Trophoblast cell (in vitro differentiated cells and primary cell): ENCODE measurements at regions not wholly inside any gene's neighbourhood (a gene's known extent, or its start where the extent isn't known, plus 50 kb on each side); places are given as distances from the start of the nearest gene placed in this dataset.
"Not testable (repeated sequence)": the region's sequence is repeated elsewhere in the genome, so short reads cannot be mapped to it uniquely, and the experiment has no call there.

ENCODE experiments used
- DNase-seq, 2 donors: peaks; one replicate each; pipeline ENCODE4 v3.0.0-alpha.2; 2016
- H2AFZ ChIP-seq: 2 replicates; pipeline ENCODE4 v1.6.1; 2013; ENCODE audit warnings: low read length, moderate library complexity, mild to moderate bottlenecking; ENCODE audit not compliant: insufficient read depth, poor library complexity
- H2AK5ac ChIP-seq: 2 replicates; pipeline ENCODE4 v1.6.1; 2013; ENCODE audit warnings: mild to moderate bottlenecking, low read length
- H2BK120ac ChIP-seq: 2 replicates; pipeline ENCODE4 v1.6.1; 2013; ENCODE audit warnings: low read length, mild to moderate bottlenecking, moderate library complexity; ENCODE audit not compliant: insufficient read depth, poor library complexity
- H2BK12ac ChIP-seq: 2 replicates; pipeline ENCODE4 v1.6.1; 2013; ENCODE audit warnings: mild to moderate bottlenecking, low read length, moderate library complexity
- H2BK5ac ChIP-seq: 2 replicates; pipeline ENCODE4 v1.6.1; 2013; ENCODE audit warnings: low read length, low read depth, moderate library complexity, mild to moderate bottlenecking; ENCODE audit not compliant: poor library complexity
- H3K14ac ChIP-seq: 2 replicates; pipeline ENCODE4 v1.6.1; 2013; ENCODE audit warnings: mild to moderate bottlenecking, low read length
- H3K18ac ChIP-seq: 2 replicates; pipeline ENCODE4 v1.6.1; 2013; ENCODE audit warnings: mild to moderate bottlenecking, low read length
- H3K23ac ChIP-seq: 2 replicates; pipeline ENCODE4 v1.6.1; 2013; ENCODE audit warnings: low read length
- H3K27ac ChIP-seq: 2 replicates; pipeline ENCODE4 v1.5.1; 2013; ENCODE audit warnings: low read depth, mild to moderate bottlenecking, inconsistent platforms, low read length, moderate library complexity
- H3K27me3 ChIP-seq: 2 replicates; pipeline ENCODE4 v1.6.1; 2013; ENCODE audit warnings: inconsistent platforms, mild to moderate bottlenecking, low read length, moderate library complexity; ENCODE audit not compliant: insufficient read depth
- H3K36me3 ChIP-seq, 2 experiments: 1 replicate in 1 of 2; 2 replicates in 1 of 2; pipeline ENCODE4 v1.6.1; 2013; ENCODE audit warnings: low read length in 2 of 2, mild to moderate bottlenecking in 2 of 2, moderate library complexity in 1 of 2; ENCODE audit not compliant: insufficient read depth in 2 of 2, control insufficient read depth in 1 of 2
- H3K4ac ChIP-seq: 2 replicates; pipeline ENCODE4 v1.6.1; 2013; ENCODE audit warnings: low read depth, mild to moderate bottlenecking, low read length, moderate library complexity
- H3K4me1 ChIP-seq, 2 experiments: 1 replicate in 1 of 2; 2 replicates in 1 of 2; pipeline ENCODE4 v1.6.1; 2013; ENCODE audit warnings: low read length in 2 of 2, mild to moderate bottlenecking in 2 of 2, moderate library complexity in 1 of 2; ENCODE audit not compliant: insufficient read depth in 2 of 2, control insufficient read depth in 1 of 2
- H3K4me2 ChIP-seq: 2 replicates; pipeline ENCODE4 v1.6.1; 2013; ENCODE audit warnings: inconsistent platforms, mild to moderate bottlenecking, low read length, moderate library complexity
- H3K4me3 ChIP-seq: 2 replicates; pipeline ENCODE4 v1.5.1; 2013; ENCODE audit warnings: mild to moderate bottlenecking, low read depth, low read length, inconsistent platforms
- H3K79me1 ChIP-seq: one replicate; pipeline ENCODE4 v1.6.1; 2013; ENCODE audit warnings: low read length
- H3K79me2 ChIP-seq: 2 replicates; pipeline ENCODE4 v1.6.1; 2013; ENCODE audit warnings: low read length, mild to moderate bottlenecking; ENCODE audit not compliant: control insufficient read depth, insufficient read depth, poor library complexity
- H3K9ac ChIP-seq: 2 replicates; pipeline ENCODE4 v1.6.1; 2013; ENCODE audit warnings: mild to moderate bottlenecking, low read length
- H3K9me3 ChIP-seq: 2 replicates; pipeline ENCODE4 v1.6.1; 2013; ENCODE audit warnings: low read depth, mild to moderate bottlenecking, control low read depth, inconsistent platforms, low read length; ENCODE audit not compliant: insufficient read depth
- H4K12ac ChIP-seq: 2 replicates; pipeline ENCODE4 v1.6.1; 2013; ENCODE audit warnings: low read depth, mild to moderate bottlenecking, low read length, moderate library complexity
- H4K8ac ChIP-seq: 2 replicates; pipeline ENCODE4 v1.6.1; 2013; ENCODE audit warnings: low read depth, mild to moderate bottlenecking, low read length, moderate library complexity
- H4K91ac ChIP-seq: one replicate; pipeline ENCODE4 v1.6.1; 2013; ENCODE audit warnings: low read depth, mild to moderate bottlenecking, low read length, moderate library complexity
- WGBS: extraction: QIAGEN DNeasy Blood & Tissue Kit; methylation state at CpG from one replicate; pipeline ENCODE4 v1.1.7; 2013; ENCODE audit warnings: missing lambda C conversion rate; ENCODE audit not compliant: insufficient read length, insufficient coverage; ENCODE audit errors: extremely low coverage; 5-methylcytosine and 5-hydroxymethylcytosine counted together

- H4K8ac ChIP-seq, H2AK5ac ChIP-seq, H3K18ac ChIP-seq, H3K79me2 ChIP-seq, H3K27me3 ChIP-seq, H3K36me3 ChIP-seq, H3K4me3 ChIP-seq, H3K79me1 ChIP-seq, H4K91ac ChIP-seq, H2BK12ac ChIP-seq, H4K12ac ChIP-seq, H2BK5ac ChIP-seq, H3K27ac ChIP-seq, H3K4me2 ChIP-seq, H3K9me3 ChIP-seq, H2BK120ac ChIP-seq, H3K23ac ChIP-seq, DNase-seq, H3K9ac ChIP-seq, H2AFZ ChIP-seq, H3K4me1 ChIP-seq, H3K14ac ChIP-seq, H3K4ac ChIP-seq: not testable (repeated sequence)
- no CpG with 5 or more reads among the region's 9 CpGs for WGBS
Measured at GRCh38 chr15:20680257-20680815, 138.7 kb upstream of the GOLGA6L6 start.

DNA sequence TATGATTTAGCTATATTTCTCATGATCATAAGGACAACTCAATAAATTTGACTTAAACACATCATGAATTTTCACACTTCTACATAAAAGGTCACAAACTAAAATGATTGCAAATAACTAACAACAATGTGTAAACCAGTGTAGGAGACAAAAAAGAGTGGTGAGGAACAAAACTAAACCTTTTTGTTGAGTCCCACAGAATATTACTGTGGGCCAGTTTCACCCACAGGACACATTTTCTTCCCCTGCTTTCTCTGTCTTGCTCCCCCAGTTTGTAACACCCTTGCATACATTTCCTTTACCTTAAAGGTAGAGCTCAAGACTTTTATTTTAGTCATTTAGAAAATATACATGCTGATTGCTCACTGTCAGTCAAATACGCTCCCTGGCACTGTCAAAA, 130.9 kb upstream of the GOLGA6L6 start:
- Histone ChIP-seq H3K27me3 (no peaks in the 10 kb centered on the region), H3K9ac (no peak overlapping the region), H3K36me3 (no peaks in the 10 kb centered on the region), H3K79me1 (no peaks in the 10 kb centered on the region), H3K4me3 (no peak overlapping the region), H3K18ac (no peak overlapping the region), H3K14ac (no peak overlapping the region), H2BK5ac (no peak overlapping the region), H3K4me2 (no peak overlapping the region), H3K23ac (no peak overlapping the region), H3K4me1 (no peaks in the 10 kb centered on the region), H2BK12ac (no peak overlapping the region), H2AK5ac (no peak overlapping the region), H3K9me3 (no peaks in the 10 kb centered on the region), H2AFZ (no peak overlapping the region), H2BK120ac (no peak overlapping the region), H3K79me2 (no peaks in the 10 kb centered on the region), H4K8ac (no peak overlapping the region), H4K12ac (no peak overlapping the region), H3K27ac (no peak overlapping the region), H4K91ac (no peak overlapping the region), H3K4ac (no peak overlapping the region)
- no peak for DNase-seq
- WGBS = no CpG with 5 or more reads among the region's 1 CpG

- H2BK5ac ChIP-seq = no peak overlapping the region
- H3K79me2 ChIP-seq = no peaks in the 10 kb centered on the region
- no peak overlapping the region for H2AFZ ChIP-seq
- no peaks in the 10 kb centered on the region for H3K9me3 ChIP-seq
- no peak overlapping the region for H4K91ac ChIP-seq
- H4K8ac ChIP-seq = no peak overlapping the region
- H3K4ac ChIP-seq = no peak overlapping the region
- no peak overlapping the region for H2AK5ac ChIP-seq
- H3K4me2 ChIP-seq = no peak overlapping the region
- H2BK12ac ChIP-seq = no peak overlapping the region
- H3K4me3 ChIP-seq = no peak overlapping the region
- no peaks in the 10 kb centered on the region for H3K36me3 ChIP-seq
- no peaks in the 10 kb centered on the region for H3K79me1 ChIP-seq
- H3K27me3 ChIP-seq = no peaks in the 10 kb centered on the region
- no CpG with 5 or more reads among the region's 2 CpGs for WGBS
- no peak for DNase-seq
- no peak overlapping the region for H3K23ac ChIP-seq
- no peak overlapping the region for H3K9ac ChIP-seq
- no peak overlapping the region for H4K12ac ChIP-seq
- no peak overlapping the region for H2BK120ac ChIP-seq
- H3K4me1 ChIP-seq = no peaks in the 10 kb centered on the region
- H3K14ac ChIP-seq = no peak overlapping the region
- H3K18ac ChIP-seq = no peak overlapping the region
- no peak overlapping the region for H3K27ac ChIP-seq
Measured at GRCh38 chr15:20671675-20672074, 130.1 kb upstream of the GOLGA6L6 start.

DNA sequence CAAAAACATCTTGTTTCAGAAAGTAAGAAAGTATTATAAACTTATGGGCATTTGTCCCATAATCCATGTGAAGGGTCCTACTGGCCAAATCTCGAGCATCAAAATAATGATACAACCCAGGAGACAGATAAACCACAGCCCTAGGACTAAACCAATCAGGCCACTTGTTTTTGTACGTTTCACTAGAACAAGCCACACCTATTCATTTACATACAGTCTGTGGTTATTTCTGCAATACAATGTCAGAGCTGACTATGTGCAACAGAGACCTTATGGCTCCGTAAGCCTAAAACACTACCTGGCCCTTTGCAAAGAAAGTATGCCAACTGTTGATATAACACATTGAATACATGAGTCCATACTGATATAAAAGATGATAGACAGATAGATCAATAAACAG, 124.8 kb upstream of the GOLGA6L6 start:
- DNase-seq, H3K9ac ChIP-seq: not testable (repeated sequence)

More for the DNA sequence above, 124.8 kb upstream of the GOLGA6L6 start:
- not testable (repeated sequence) for H3K4me1 ChIP-seq, H3K14ac ChIP-seq, H4K8ac ChIP-seq, H3K4ac ChIP-seq, H4K91ac ChIP-seq, H2AFZ ChIP-seq, H2BK5ac ChIP-seq, H3K36me3 ChIP-seq, H3K4me3 ChIP-seq, H3K9me3 ChIP-seq, H4K12ac ChIP-seq, H2BK120ac ChIP-seq, H3K4me2 ChIP-seq, H3K27me3 ChIP-seq, H2BK12ac ChIP-seq, H2AK5ac ChIP-seq, H3K79me2 ChIP-seq, H3K27ac ChIP-seq, H3K23ac ChIP-seq, H3K18ac ChIP-seq, H3K79me1 ChIP-seq
- WGBS = no CpG with 5 or more reads among the region's 3 CpGs
